Naive B cell (primary cell): ENCODE measurements at regions not wholly inside any gene's neighbourhood (a gene's known extent, or its start where the extent isn't known, plus 50 kb on each side); places are given as distances from the start of the nearest gene placed in this dataset.

Source experiments
- ATAC-seq, 2 donors: fragments of 150-1000 bp; cut with Tn5 transposase; 2 replicates each; pipeline ENCODE4 v1.10.0; 2021; ENCODE audit warnings: low read depth in 2 of 2, mild to moderate bottlenecking in 2 of 2, moderate library complexity in 2 of 2
- DNase-seq: peaks from one replicate; pipeline ENCODE4 v3.0.0; 2022
- H3K27ac Mint-ChIP-seq, 6 donors: one replicate each; pipeline ENCODE4 v1.8.0; 2020 to 2022; ENCODE audit warnings: mild to moderate bottlenecking in 6 of 6, mixed read lengths in 6 of 6, moderate library complexity in 5 of 6, inconsistent platforms in 2 of 6
- H3K27me3 Mint-ChIP-seq, 3 donors: one replicate each; pipeline ENCODE4 v1.8.0; 2021 to 2022; ENCODE audit warnings: mixed read lengths in 3 of 3, mild to moderate bottlenecking in 1 of 3
- H3K36me3 Mint-ChIP-seq, 2 donors: one replicate each; pipeline ENCODE4 v1.8.0; 2020 to 2022; ENCODE audit warnings: mixed read lengths in 2 of 2, inconsistent platforms in 1 of 2, mild to moderate bottlenecking in 1 of 2
- H3K4me1 Mint-ChIP-seq, 3 donors: one replicate each; pipeline ENCODE4 v1.8.0; 2020 to 2022; ENCODE audit warnings: mixed read lengths in 3 of 3, inconsistent platforms in 1 of 3, mild to moderate bottlenecking in 1 of 3, moderate library complexity in 1 of 3
- H3K4me3 Mint-ChIP-seq, 8 donors: one replicate each; pipeline ENCODE4 v1.8.0; 2020 to 2022; ENCODE audit warnings: mild to moderate bottlenecking in 8 of 8, mixed read lengths in 8 of 8, moderate library complexity in 8 of 8, inconsistent platforms in 2 of 8
- H3K9me3 Mint-ChIP-seq, 7 donors: one replicate each; pipeline ENCODE4 v1.8.0; 2020 to 2022; ENCODE audit warnings: mixed read lengths in 7 of 7, mild to moderate bottlenecking in 5 of 7, inconsistent platforms in 2 of 7, moderate library complexity in 1 of 7

GRCh38 chr15:60081976-60082375 lies 77.9 kb downstream of the FOXB1 start:
- Mint-ChIP-seq H3K27me3 (peaks cover 6 to 15% (median 9%) of the 10 kb centered on the region in 3 donors), H3K9me3 (no peaks in the 10 kb centered on the region), H3K4me3 (no peak overlapping the region), H3K36me3 (no peaks in the 10 kb centered on the region), H3K27ac (no peak overlapping the region), H3K4me1 (no peaks in the 10 kb centered on the region)
- no peak for DNase-seq
- no peak for ATAC-seq

GRCh38 chr15:60083318-60083717 lies 79.2 kb downstream of the FOXB1 start:
- ATAC-seq: no peak

GRCh38 chr15:60086681-60087429 lies 82.7 kb downstream of the FOXB1 start:
- ATAC-seq (no peak), DNase-seq (no peak)
- Mint-ChIP-seq H3K4me3 (no peak overlapping the region), H3K4me1 (no peaks in the 10 kb centered on the region), H3K36me3 (no peaks in the 10 kb centered on the region), H3K27ac (no peak overlapping the region), H3K9me3 (peaks cover 0 to 4% (median 0%) of the 10 kb centered on the region in 7 donors), H3K27me3 (peaks cover 12 to 35% (median 29%) of the 10 kb centered on the region in 3 donors)

More at GRCh38 chr15:60083318-60083717, 79.2 kb downstream of the FOXB1 start:
- no peaks in the 10 kb centered on the region for H3K36me3 Mint-ChIP-seq
- no peak overlapping the region for H3K4me3 Mint-ChIP-seq
- no peak for DNase-seq
- H3K27me3 Mint-ChIP-seq: peaks cover 6 to 24% (median 17%) of the 10 kb centered on the region in 3 donors
- no peak overlapping the region for H3K27ac Mint-ChIP-seq
- H3K4me1 Mint-ChIP-seq: no peaks in the 10 kb centered on the region
- H3K9me3 Mint-ChIP-seq: no peaks in the 10 kb centered on the region

- no peak for ATAC-seq
- no peak overlapping the region for H3K27ac Mint-ChIP-seq
- H3K9me3 Mint-ChIP-seq: peaks cover 0 to 4% (median 0%) of the 10 kb centered on the region in 7 donors
- no peaks in the 10 kb centered on the region for H3K4me1 Mint-ChIP-seq
- no peak overlapping the region for H3K4me3 Mint-ChIP-seq
- no peaks in the 10 kb centered on the region for H3K36me3 Mint-ChIP-seq
- peaks cover 10 to 35% (median 33%) of the 10 kb centered on the region in 3 donors for H3K27me3 Mint-ChIP-seq
- no peak for DNase-seq
These were observed 83.5 kb downstream of the FOXB1 start for GRCh38 chr15:60087561-60087960.

- Mint-ChIP-seq H3K36me3 (no peaks in the 10 kb centered on the region), H3K27ac (no peak overlapping the region), H3K27me3 (peaks cover 15 to 33% (median 28%) of the 10 kb centered on the region in 3 donors), H3K9me3 (peaks cover 0 to 4% (median 0%) of the 10 kb centered on the region in 7 donors), H3K4me3 (no peak overlapping the region), H3K4me1 (no peaks in the 10 kb centered on the region)
- DNase-seq: no peak
- ATAC-seq: no peak
These were observed 86.6 kb downstream of the FOXB1 start for GRCh38 chr15:60090747-60091146.

GRCh38 chr15:60091157-60091556 lies 87.0 kb downstream of the FOXB1 start:
- no peak for DNase-seq
- no peak overlapping the region for H3K4me3 Mint-ChIP-seq
- H3K27ac Mint-ChIP-seq: no peak overlapping the region
- no peaks in the 10 kb centered on the region for H3K36me3 Mint-ChIP-seq
- H3K27me3 Mint-ChIP-seq: peaks cover 15 to 35% (median 29%) of the 10 kb centered on the region in 3 donors
- H3K4me1 Mint-ChIP-seq: no peaks in the 10 kb centered on the region
- H3K9me3 Mint-ChIP-seq: peaks cover 0 to 4% (median 0%) of the 10 kb centered on the region in 7 donors
- ATAC-seq: no peak

GRCh38 chr15:60091911-60092310 lies 87.8 kb downstream of the FOXB1 start:
- no peak overlapping the region for H3K4me3 Mint-ChIP-seq
- no peak for DNase-seq
- no peaks in the 10 kb centered on the region for H3K4me1 Mint-ChIP-seq
- no peak overlapping the region for H3K27ac Mint-ChIP-seq
- H3K36me3 Mint-ChIP-seq: no peaks in the 10 kb centered on the region
- peaks cover 22 to 39% (median 35%) of the 10 kb centered on the region in 3 donors for H3K27me3 Mint-ChIP-seq
- peaks cover 0 to 7% (median 3%) of the 10 kb centered on the region in 7 donors for H3K9me3 Mint-ChIP-seq
- no peak for ATAC-seq

- no peak for ATAC-seq
- H3K27me3 Mint-ChIP-seq: peaks cover 24 to 29% (median 24%) of the 10 kb centered on the region in 3 donors
- peak overlapping the region in 1 of 6 donors; percentile 30 for H3K27ac Mint-ChIP-seq
- no peaks in the 10 kb centered on the region for H3K4me1 Mint-ChIP-seq
- DNase-seq: no peak
- H3K4me3 Mint-ChIP-seq: no peak overlapping the region
- peaks cover 0 to 12% (median 4%) of the 10 kb centered on the region in 7 donors for H3K9me3 Mint-ChIP-seq
- no peaks in the 10 kb centered on the region for H3K36me3 Mint-ChIP-seq
These were observed 89.4 kb downstream of the FOXB1 start for GRCh38 chr15:60093273-60094067.

- H3K36me3 Mint-ChIP-seq: no peaks in the 10 kb centered on the region
- ATAC-seq: no peak
- no peak overlapping the region for H3K27ac Mint-ChIP-seq
- no peak overlapping the region for H3K4me3 Mint-ChIP-seq
- peaks cover 15 to 25% (median 22%) of the 10 kb centered on the region in 3 donors for H3K27me3 Mint-ChIP-seq
- no peak for DNase-seq
- no peaks in the 10 kb centered on the region for H3K4me1 Mint-ChIP-seq
- peaks cover 0 to 12% (median 0%) of the 10 kb centered on the region in 7 donors for H3K9me3 Mint-ChIP-seq
These were observed 91.6 kb downstream of the FOXB1 start for GRCh38 chr15:60095711-60096110.

- DNase-seq (no peak), ATAC-seq (no peak)
- no peaks in the 10 kb centered on the region for H3K4me1 Mint-ChIP-seq
- peaks cover 15 to 21% (median 21%) of the 10 kb centered on the region in 3 donors for H3K27me3 Mint-ChIP-seq
- no peak overlapping the region for H3K4me3 Mint-ChIP-seq
- H3K9me3 Mint-ChIP-seq: peaks cover 0 to 12% (median 0%) of the 10 kb centered on the region in 7 donors
- no peaks in the 10 kb centered on the region for H3K36me3 Mint-ChIP-seq
- H3K27ac Mint-ChIP-seq: no peak overlapping the region
These were observed 92.0 kb downstream of the FOXB1 start for GRCh38 chr15:60096157-60096556.

- no peaks in the 10 kb centered on the region for H3K36me3 Mint-ChIP-seq
- H3K9me3 Mint-ChIP-seq: peaks cover 0 to 12% (median 3%) of the 10 kb centered on the region in 7 donors
- no peaks in the 10 kb centered on the region for H3K4me1 Mint-ChIP-seq
- no peak overlapping the region for H3K4me3 Mint-ChIP-seq
- no peak overlapping the region for H3K27ac Mint-ChIP-seq
- DNase-seq (no peak), ATAC-seq (no peak)
- H3K27me3 Mint-ChIP-seq: peaks cover 18 to 20% (median 19%) of the 10 kb centered on the region in 3 donors
These were observed 97.3 kb downstream of the FOXB1 start for GRCh38 chr15:60101416-60101815.

- Mint-ChIP-seq H3K4me1 (no peaks in the 10 kb centered on the region), H3K27ac (no peak overlapping the region), H3K9me3 (peaks cover 0 to 10% (median 3%) of the 10 kb centered on the region in 7 donors), H3K27me3 (peaks cover 19 to 28% (median 24%) of the 10 kb centered on the region in 3 donors), H3K36me3 (no peaks in the 10 kb centered on the region), H3K4me3 (no peak overlapping the region)
- no peak for DNase-seq
- no peak for ATAC-seq
These were observed 98.6 kb downstream of the FOXB1 start for GRCh38 chr15:60102748-60103147.

- Mint-ChIP-seq H3K36me3 (no peaks in the 10 kb centered on the region), H3K27ac (no peak overlapping the region), H3K4me3 (no peak overlapping the region), H3K27me3 (peaks cover 13 to 29% (median 24%) of the 10 kb centered on the region in 3 donors), H3K4me1 (no peaks in the 10 kb centered on the region), H3K9me3 (peaks cover 0 to 5% (median 3%) of the 10 kb centered on the region in 7 donors)
- ATAC-seq: no peak
- no peak for DNase-seq
These were observed 106.8 kb downstream of the FOXB1 start for GRCh38 chr15:60110909-60111308.
